HG02970 (cell line): ENCODE measurements at regions not wholly inside any gene's neighbourhood (a gene's known extent, or its start where the extent isn't known, plus 50 kb on each side); places are given as distances from the start of the nearest gene placed in this dataset.

Source experiments
- ATAC-seq: cut with Tn5 transposase; IDR thresholded peaks from one replicate; pipeline ENCODE4 v1.9.1; 2021; ENCODE audit warnings: mild to moderate bottlenecking, moderate library complexity, moderate number of reproducible peaks; ENCODE audit not compliant: unreplicated experiment, low FRiP score

DNA sequence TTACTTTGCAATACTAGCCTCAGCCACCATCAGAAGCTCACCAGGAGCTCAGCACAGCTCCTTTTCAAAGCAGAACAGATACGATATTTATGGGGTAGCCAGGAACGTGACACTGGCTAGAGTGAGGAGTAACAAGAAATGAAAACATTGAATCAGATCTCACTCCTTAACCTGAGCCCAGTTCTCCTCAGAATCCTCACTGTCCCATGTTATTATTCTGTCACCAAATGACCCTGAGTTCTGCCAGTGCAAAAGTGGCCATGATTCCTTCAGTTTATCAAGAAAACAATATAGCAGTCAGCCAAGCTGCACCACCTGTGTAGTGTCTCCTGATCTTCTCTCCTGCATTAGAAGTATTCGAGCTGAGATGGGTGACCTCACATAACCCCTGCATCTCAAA is 956.7 kb downstream of the TUSC7 start:
- no peak for ATAC-seq

DNA sequence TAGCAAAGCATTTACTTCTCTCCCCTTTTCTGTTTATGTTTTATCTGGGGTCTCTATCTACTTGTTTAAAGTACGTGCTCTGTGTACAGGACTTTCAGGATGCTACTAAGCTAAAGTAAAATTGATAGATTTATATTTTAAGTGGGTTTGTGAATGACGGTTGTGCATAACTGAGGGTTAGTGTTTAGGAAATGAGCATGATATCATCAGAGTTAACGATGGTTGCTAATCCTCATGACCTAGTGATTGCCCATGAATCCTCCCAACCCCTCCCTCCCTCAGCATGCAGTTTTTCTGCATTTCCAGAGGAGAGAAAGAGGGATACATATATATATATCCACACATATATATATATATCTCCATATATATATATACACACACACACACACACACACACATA is 957.2 kb downstream of the TUSC7 start:
- ATAC-seq: no peak

DNA sequence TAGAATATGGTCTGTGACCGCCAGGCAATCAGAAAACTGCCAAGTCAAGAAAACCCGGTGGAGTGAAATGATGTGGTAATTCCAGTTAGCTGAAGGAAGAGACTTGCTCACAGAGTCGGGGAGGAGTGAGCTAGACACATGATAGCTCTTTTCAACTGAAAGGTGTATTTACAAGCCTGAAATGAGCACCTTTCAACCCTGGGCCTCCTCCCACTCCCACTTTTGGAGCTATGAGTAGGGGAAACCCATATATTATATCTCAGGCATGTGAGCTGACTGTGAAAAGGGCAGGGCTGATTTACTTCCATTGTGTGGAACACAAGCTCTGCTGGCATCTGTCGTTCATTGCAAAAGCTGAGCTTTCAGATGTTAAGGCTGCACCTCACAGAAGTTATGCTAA is 960.2 kb downstream of the TUSC7 start:
- no peak for ATAC-seq

DNA sequence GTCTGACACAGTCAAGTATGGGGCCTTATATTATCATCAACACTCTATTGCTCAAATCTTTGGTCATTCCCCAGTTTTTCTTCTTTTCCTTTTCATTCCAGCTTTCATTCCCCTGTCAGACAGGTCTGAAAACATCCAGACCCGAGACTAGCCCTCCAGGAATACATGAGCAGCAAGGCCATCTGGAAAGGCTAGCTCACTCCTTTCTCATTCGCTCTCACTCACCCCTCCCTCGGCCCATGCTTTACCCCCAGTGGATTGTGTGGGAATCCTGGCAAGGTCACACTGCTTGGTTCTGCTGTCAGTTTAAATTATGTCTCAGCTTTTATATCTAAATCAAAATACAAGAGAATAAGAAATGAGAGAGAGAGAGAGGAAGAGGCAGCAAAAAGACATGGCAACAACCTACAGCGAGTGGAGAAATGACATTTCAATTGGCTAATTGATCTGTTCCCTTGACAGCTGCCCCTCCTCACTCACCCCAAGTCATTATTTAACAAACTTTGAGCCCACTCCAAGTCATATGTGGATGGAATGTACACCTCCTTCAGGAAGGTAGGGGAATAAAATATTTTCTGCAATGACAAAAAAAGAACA is 962.2 kb downstream of the TUSC7 start:
- ATAC-seq: no peak

GRCh38 chr3:117674321-117674720 is 964.7 kb downstream of the TUSC7 start:
- no peak for ATAC-seq

GRCh38 chr3:117681619-117682018 is 972.0 kb downstream of the TUSC7 start:
- no peak for ATAC-seq

- no peak for ATAC-seq
Observed at GRCh38 chr3:117687096-117687495, 977.5 kb downstream of the TUSC7 start.

DNA sequence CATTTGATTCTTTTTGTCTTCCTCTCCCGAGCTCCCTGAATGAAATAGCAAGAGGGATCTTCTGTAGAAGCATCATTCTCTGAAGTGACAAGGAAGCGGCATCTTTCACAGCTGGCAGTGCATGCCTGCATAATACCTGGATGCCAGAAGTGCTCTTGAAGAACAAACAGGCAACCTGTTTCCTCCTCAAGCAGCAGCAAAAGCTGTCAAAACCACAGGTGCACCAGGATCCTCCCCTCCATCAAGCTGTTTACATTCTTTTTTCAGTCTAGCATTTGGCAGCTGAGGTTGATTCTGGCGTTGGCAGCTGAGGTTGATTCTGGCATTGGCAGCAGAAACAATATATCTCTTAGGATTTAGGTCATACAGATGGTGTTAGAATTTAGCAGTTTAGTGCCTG is 979.0 kb downstream of the TUSC7 start:
- ATAC-seq: no peak

DNA sequence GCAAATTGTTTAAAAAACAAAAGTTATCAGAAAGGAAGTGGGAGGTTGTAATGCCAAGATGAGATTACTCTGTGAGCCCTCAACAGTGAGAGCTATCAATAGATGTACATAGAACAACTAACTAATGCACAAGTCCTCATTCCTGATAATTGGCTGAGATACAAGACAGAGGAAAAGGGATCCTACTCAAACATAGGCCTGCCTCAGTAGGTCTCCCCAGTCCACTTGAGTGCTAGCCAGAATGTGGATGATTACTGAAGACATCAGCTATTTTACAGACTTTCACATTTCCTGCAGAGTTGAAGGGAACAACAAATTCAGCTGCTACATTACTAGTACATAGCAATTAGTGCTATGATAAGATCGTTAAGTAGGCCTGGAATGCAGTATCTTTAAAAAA is 981.9 kb downstream of the TUSC7 start:
- no peak for ATAC-seq

DNA sequence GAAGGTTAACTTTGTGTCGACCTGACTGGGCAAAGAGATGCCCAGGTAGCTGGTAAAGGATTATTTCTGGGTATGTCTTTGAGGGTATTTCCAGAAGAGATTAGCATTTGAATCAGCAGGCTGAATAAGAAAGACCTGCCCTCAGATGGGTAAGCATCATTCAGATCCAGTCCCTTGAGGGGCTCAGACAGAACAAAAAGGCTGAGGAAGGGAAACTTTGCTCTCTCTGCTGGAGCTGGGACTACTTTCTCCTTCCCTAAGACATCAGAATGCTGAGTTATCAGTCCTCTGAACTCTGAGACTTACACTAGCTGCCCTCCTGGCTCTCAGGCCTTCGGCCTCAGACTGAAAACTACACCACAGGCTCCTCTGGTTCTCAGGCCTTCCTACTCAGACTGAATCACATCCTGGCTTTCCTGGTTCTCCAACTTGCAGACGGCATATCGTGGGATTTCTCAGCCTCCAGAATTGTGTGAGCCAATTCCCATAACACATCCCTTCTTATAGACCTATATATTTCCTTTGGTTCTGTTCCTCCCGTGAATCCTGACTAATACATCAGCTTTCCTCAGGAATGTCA is 982.9 kb downstream of the TUSC7 start:
- no peak for ATAC-seq

GRCh38 chr3:117695321-117695720 is 985.7 kb downstream of the TUSC7 start:
- ATAC-seq: no peak

- ATAC-seq: no peak
Observed at GRCh38 chr3:117695871-117696645, 986.5 kb downstream of the TUSC7 start.

- no peak for ATAC-seq
Observed at GRCh38 chr3:117696851-117697407, 987.4 kb downstream of the TUSC7 start.

DNA sequence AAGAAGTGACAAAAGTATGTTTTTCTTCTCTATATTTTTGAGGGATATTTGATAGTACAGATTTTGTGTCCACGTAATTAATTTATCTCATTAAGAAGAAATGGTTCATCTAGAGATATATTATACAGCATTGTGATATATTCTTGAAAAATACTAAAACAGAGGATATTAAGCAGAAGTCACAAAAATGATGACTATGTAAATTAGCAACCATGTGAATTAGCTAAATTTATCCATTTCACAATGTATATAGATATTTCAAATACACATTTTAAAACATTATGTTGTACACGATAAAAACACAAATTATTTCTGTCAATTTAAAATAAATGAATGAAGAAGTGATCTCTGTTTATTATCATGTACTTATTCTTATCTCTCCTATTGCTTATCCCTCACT is 989.5 kb downstream of the TUSC7 start:
- no peak for ATAC-seq

DNA sequence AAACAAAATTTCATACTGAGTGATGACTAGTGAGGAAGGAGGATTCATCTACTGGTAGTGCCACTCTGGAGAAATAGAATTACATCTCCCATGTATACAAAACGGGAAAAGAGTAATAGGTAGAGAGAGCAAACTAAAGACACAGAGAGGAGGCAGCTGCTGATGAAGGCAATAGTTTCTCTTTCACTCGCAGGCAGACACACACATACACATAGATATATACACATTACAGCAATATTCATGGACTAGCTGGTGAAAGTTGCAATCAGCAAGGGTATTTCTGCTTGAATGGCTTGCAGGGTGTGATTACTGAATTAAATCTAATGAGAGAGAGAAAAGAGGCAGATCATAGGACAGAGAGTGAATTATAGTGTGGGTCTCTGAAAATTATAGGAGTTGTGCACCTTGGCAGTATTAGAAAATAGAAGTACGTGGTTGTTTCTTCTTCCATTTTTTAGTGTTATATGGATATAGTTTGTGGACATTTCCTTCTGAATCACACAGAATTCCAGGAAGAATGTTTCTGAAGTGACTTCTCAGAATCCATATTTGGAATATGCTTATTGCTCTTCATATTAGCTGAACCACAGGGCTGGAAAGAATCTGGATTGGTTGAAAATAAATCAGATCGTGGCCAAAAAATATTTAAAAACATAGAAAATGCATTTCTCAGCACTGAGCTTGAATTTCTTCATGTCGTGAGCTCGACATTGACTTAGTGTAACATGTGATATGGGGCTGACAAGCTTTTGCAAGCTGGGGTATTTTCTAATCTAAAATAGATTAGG is 991.2 kb downstream of the TUSC7 start:
- no peak for ATAC-seq

GRCh38 chr3:117705011-117705410 is 995.4 kb downstream of the TUSC7 start:
- ATAC-seq: no peak

- ATAC-seq: no peak
Observed at GRCh38 chr3:117706037-117706436, 996.5 kb downstream of the TUSC7 start.

DNA sequence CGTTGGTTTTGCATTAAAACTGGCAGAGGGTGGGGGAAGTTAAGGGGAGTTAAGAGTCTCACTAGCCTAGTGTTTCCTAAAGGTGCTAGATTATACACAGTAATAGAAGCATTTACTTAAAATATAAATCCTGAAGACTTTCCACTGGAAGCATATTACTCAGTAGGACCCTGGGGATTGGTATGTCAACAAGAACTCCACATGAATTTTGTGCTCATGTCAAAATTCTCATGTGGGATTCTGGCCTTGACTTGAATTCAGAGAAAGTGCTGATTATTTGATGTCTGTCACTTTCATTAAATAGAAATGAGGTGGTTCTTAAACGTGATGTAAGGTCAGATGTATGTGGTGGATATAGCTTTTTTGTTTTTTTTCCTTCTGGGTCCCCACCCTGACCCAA is 997.2 kb downstream of the TUSC7 start:
- no peak for ATAC-seq

DNA sequence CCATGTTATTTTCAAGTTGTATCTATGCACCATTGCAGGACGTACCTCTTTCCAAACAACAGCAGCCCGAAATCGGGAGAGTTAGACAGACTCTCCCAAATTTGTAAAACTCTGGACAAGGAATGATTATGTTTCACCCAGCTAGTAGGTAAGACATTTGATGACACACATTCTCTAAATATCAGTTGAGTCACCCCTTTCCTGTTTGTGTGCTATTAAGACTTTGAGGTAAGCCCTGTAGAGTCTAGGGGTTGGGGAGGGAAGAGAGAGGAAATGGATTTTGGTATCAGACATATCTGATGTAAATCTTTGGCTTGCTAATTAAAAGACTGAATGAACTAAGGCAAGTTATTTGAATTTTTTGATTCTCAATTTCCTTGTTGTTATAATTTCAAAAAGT is 999.0 kb downstream of the TUSC7 start:
- ATAC-seq: no peak

DNA sequence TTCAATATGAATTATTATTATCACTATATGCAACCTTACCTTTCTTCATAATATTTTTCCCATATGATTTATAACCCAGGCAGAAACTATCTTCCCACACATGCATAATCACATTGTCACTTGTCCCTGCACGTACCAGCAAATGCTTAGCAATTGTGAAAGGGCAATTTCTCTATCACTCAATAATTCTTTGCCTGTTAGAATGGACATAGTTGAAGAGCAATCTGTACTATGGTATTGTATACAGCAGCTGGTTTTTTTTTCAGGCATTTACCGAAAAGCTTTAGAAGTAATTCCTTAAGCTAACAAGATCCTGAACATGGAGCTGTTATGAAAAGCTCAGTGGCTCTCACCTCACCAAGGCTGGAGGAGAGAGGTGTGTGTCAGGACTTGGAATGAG is 999.5 kb downstream of the TUSC7 start:
- no peak for ATAC-seq

GRCh38 chr3:117710501-117710900 is 1000.9 kb downstream of the TUSC7 start:
- ATAC-seq: no peak
